Loucy (cell line): ENCODE measurements at regions not wholly inside any gene's neighbourhood (a gene's known extent, or its start where the extent isn't known, plus 50 kb on each side); places are given as distances from the start of the nearest gene placed in this dataset.

Source experiments
- H2AFZ ChIP-seq: fragments of 200-600 bp; sonication (generic); 2 replicates; pipeline ENCODE4 v1.6.0; 2016; ENCODE audit warnings: antibody characterized with exemption, mild to moderate bottlenecking, low read length, moderate library complexity
- H3F3A ChIP-seq: fragments of 200-600 bp; 2 replicates; pipeline ENCODE4 v1.6.0; 2016; ENCODE audit warnings: antibody characterized with exemption, low read depth, mild to moderate bottlenecking
- H3K27me3 ChIP-seq: fragments of 200-600 bp; sonication (generic); 2 replicates; pipeline ENCODE4 v1.6.1; 2014; ENCODE audit warnings: low read length, mild to moderate bottlenecking; ENCODE audit not compliant: insufficient read depth, poor library complexity, severe bottlenecking
- H3K36me3 ChIP-seq: fragments of 200-600 bp; sonication (generic); 2 replicates; pipeline ENCODE4 v1.6.1; 2016; ENCODE audit warnings: low read length; ENCODE audit not compliant: insufficient read depth
- H3K4me1 ChIP-seq: fragments of 200-600 bp; sonication (generic); 2 replicates; pipeline ENCODE4 v1.5.1; 2014; ENCODE audit warnings: low read length, mild to moderate bottlenecking; ENCODE audit not compliant: insufficient read depth, poor library complexity, severe bottlenecking
- H3K4me2 ChIP-seq: fragments of 200-600 bp; sonication (generic); 2 replicates; pipeline ENCODE4 v1.6.0; 2014; ENCODE audit warnings: antibody characterized with exemption, low read length, low read depth, mild to moderate bottlenecking; ENCODE audit not compliant: poor library complexity, severe bottlenecking
- H3K4me3 ChIP-seq: fragments of 200-600 bp; sonication (generic); 2 replicates; pipeline ENCODE4 v1.5.1; 2014; ENCODE audit warnings: low read length, mild to moderate bottlenecking, mixed read lengths; ENCODE audit not compliant: poor library complexity, severe bottlenecking
- H3K79me2 ChIP-seq: fragments of 200-600 bp; sonication (generic); 2 replicates; pipeline ENCODE4 v1.6.1; 2014; ENCODE audit warnings: low read length; ENCODE audit not compliant: insufficient read depth
- H3K9ac ChIP-seq: fragments of 200-600 bp; sonication (generic); 2 replicates; pipeline ENCODE4 v1.6.0; 2014; ENCODE audit warnings: mild to moderate bottlenecking, low read depth, low read length, moderate library complexity; ENCODE audit not compliant: poor library complexity, severe bottlenecking
- H3K9me2 ChIP-seq: fragments of 200-600 bp; sonication (generic); replicated peaks from 2 replicates; pipeline ENCODE4 v1.6.1; 2016; ENCODE audit warnings: low read depth, low read length, mixed read lengths
- H3K9me3 ChIP-seq: fragments of 200-600 bp; sonication (generic); 2 replicates; pipeline ENCODE4 v1.6.1; 2014; ENCODE audit warnings: mild to moderate bottlenecking, antibody characterized with exemption, low read length, low read depth; ENCODE audit not compliant: insufficient read depth
- H4K20me1 ChIP-seq: fragments of 200-600 bp; sonication (generic); 2 replicates; pipeline ENCODE4 v1.6.0; 2014; ENCODE audit warnings: antibody characterized with exemption, low read length, mild to moderate bottlenecking; ENCODE audit not compliant: insufficient read depth, poor library complexity, severe bottlenecking
- EZH2phosphoT487 ChIP-seq: fragments of 200-600 bp; IDR thresholded peaks from 2 replicates; pipeline ENCODE4 v1.6.1; 2018; ENCODE audit warnings: antibody characterized with exemption, mild to moderate bottlenecking, moderate library complexity, borderline replicate concordance
- TF ChIP-seq, protein P1 (sequence below): fragments of 200-600 bp; sonication (generic); conservative IDR thresholded peaks from 2 replicates; pipeline ENCODE4 v1.5.1; 2014; ENCODE audit warnings: mild to moderate bottlenecking, antibody characterized with exemption, low read length

DNA sequence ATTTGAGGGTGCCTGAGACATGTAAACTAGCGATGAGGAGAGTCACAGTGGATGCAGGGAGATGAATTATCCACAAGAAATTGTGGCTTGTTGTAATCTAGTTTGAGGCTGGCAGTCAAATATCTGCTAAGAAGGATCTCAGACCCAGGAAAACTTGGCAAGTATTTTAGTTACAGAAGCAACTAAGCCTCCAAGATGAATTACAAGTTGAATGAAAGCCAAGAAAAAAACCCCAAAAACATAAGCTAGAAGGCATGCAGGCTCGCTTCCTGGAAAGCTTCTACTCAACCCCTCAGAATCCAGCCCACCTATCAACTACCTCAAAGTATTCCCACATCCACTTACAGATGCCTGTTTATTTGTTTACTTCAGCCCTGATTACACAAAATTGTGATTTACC, 696.9 kb downstream of the MAT2B start:
- Histone ChIP-seq H3K4me1 (no peaks in the 10 kb centered on the region), H4K20me1 (no peaks in the 10 kb centered on the region), H3K9ac (no peak overlapping the region), H3K27me3 (no peaks in the 10 kb centered on the region), H3K4me2 (no peak overlapping the region), H3K79me2 (no peaks in the 10 kb centered on the region), H3K4me3 (no peak overlapping the region), H3K9me2 (no peaks in the 10 kb centered on the region), H3K9me3 (no peaks in the 10 kb centered on the region), H2AFZ (no peak overlapping the region), H3F3A (no peaks in the 10 kb centered on the region), H3K36me3 (no peaks in the 10 kb centered on the region)
- TF ChIP-seq, protein P1, sequence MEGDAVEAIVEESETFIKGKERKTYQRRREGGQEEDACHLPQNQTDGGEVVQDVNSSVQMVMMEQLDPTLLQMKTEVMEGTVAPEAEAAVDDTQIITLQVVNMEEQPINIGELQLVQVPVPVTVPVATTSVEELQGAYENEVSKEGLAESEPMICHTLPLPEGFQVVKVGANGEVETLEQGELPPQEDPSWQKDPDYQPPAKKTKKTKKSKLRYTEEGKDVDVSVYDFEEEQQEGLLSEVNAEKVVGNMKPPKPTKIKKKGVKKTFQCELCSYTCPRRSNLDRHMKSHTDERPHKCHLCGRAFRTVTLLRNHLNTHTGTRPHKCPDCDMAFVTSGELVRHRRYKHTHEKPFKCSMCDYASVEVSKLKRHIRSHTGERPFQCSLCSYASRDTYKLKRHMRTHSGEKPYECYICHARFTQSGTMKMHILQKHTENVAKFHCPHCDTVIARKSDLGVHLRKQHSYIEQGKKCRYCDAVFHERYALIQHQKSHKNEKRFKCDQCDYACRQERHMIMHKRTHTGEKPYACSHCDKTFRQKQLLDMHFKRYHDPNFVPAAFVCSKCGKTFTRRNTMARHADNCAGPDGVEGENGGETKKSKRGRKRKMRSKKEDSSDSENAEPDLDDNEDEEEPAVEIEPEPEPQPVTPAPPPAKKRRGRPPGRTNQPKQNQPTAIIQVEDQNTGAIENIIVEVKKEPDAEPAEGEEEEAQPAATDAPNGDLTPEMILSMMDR = no peak
- TF ChIP-seq EZH2phosphoT487 = no peak

DNA sequence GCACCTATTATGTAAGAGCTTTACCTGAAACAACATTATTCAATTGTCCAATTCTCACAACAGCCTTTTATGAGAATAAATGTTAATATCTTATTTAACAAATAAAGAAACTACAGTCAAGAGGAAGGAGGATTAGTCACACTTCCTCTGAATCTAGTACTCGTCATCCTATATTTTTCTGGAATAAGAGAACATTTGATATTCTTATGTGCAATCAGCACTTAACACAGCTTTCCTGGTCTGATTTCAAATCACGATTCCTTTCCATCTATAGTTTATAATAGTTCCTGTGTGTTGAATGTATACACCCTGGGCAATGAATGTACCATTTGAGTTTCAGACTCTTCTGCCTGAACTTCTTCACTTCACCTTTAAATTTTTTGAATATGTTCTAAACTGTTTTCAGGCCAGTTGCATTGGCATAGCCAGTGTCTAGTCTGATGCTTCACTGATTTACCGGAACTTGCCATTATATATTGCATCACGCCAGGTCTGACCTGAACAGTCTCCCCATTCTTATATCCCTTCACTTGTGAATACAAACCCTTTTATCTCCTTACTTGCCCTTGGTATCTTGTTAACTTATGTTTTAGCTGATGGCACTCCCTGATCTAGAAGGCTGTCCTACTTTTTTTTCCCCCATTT, 698.3 kb downstream of the MAT2B start:
- Histone ChIP-seq H3K79me2 (no peaks in the 10 kb centered on the region), H3K9me3 (no peaks in the 10 kb centered on the region), H3K4me3 (no peak overlapping the region), H4K20me1 (no peaks in the 10 kb centered on the region), H3K36me3 (no peaks in the 10 kb centered on the region), H2AFZ (no peak overlapping the region), H3K9ac (no peak overlapping the region), H3F3A (no peaks in the 10 kb centered on the region), H3K9me2 (no peaks in the 10 kb centered on the region), H3K4me1 (no peaks in the 10 kb centered on the region), H3K27me3 (no peaks in the 10 kb centered on the region), H3K4me2 (no peak overlapping the region)
- no peak for TF ChIP-seq EZH2phosphoT487
- TF ChIP-seq, protein P1 = no peak

DNA sequence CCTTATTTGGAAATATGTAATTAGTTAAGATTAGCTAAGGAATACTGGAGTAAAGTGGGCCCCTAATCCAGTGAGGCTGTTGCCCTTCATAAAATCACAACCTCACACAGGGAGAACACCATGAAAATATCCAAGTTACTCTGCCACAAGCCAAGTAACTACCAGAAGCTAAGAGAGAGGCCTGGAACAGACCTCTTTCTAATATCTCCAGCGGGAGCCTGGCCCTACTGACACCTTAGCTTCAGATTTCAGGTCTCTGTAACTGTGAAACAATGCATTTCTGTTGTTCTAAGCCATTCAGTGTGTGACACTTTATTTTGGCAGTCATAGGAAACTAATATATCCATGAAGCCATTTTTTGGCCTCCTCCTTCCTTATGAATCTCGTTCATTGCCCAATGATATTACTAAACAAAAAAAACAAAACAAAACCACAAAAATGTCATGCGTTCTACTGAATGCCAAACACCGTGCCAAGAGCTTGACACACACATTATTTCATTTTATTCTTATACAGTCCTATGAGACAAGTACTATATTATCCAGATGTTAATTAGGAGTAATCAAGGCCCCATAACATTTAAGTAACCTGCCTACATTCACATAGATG, 699.0 kb downstream of the MAT2B start:
- H3K27me3 ChIP-seq = no peaks in the 10 kb centered on the region
- H3K4me1 ChIP-seq = no peaks in the 10 kb centered on the region
- no peaks in the 10 kb centered on the region for H3K36me3 ChIP-seq
- H3K9me2 ChIP-seq = no peaks in the 10 kb centered on the region
- H3K4me2 ChIP-seq = no peak overlapping the region
- H3K9ac ChIP-seq = no peak overlapping the region
- no peak overlapping the region for H2AFZ ChIP-seq
- H3F3A ChIP-seq = no peaks in the 10 kb centered on the region
- TF ChIP-seq EZH2phosphoT487 = no peak
- TF ChIP-seq, protein P1 = no peak
- no peaks in the 10 kb centered on the region for H3K9me3 ChIP-seq
- no peak overlapping the region for H3K4me3 ChIP-seq
- no peaks in the 10 kb centered on the region for H4K20me1 ChIP-seq
- H3K79me2 ChIP-seq = no peaks in the 10 kb centered on the region
